Esophagus muscularis mucosa (tissue), 4 donors: ENCODE measurements at regions not wholly inside any gene's neighbourhood (a gene's known extent, or its start where the extent isn't known, plus 50 kb on each side); places are given as distances from the start of the nearest gene placed in this dataset.

ENCODE experiments used
- DNase-seq: peaks from one replicate; pipeline ENCODE4 v3.0.0-alpha.2; 2017; ENCODE audit errors: extremely low spot score
- H3K27ac ChIP-seq, 4 donors: fragments of 200-600 bp; sonication (generic); replicated peaks in 1 of 4; 1 replicate in 3 of 4; 2 replicates in 1 of 4; pipeline ENCODE4 v1.5.1; 2016 to 2019; ENCODE audit warnings: mild to moderate bottlenecking in 1 of 4
- H3K27me3 ChIP-seq, 4 donors: fragments of 200-600 bp; sonication (generic); one replicate each; pipeline versions ENCODE4 v1.5.1 to v1.6.0; 2016 to 2019
- H3K36me3 ChIP-seq, 4 donors: fragments of 200-600 bp; sonication (generic); one replicate each; pipeline ENCODE4 v1.5.1; 2016 to 2019
- H3K4me1 ChIP-seq, 4 donors: fragments of 200-600 bp; sonication (generic); one replicate each; pipeline ENCODE4 v1.5.1; 2016 to 2019
- H3K4me3 ChIP-seq, 4 donors: fragments of 200-600 bp; sonication (generic); 1 replicate in 2 of 4; 2 replicates in 2 of 4; pipeline ENCODE4 v1.5.1; 2016 to 2019; ENCODE audit warnings: mild to moderate bottlenecking in 4 of 4, moderate library complexity in 1 of 4
- H3K9me3 ChIP-seq, 4 donors: fragments of 200-600 bp; sonication (generic); 1 replicate in 3 of 4; 2 replicates in 1 of 4; pipeline ENCODE4 v1.5.1; 2016 to 2019
- EP300 ChIP-seq: sonication (generic); formaldehyde crosslinking; IDR thresholded peaks from one replicate; pipeline ENCODE4 v1.6.1; 2017; ENCODE audit warnings: antibody characterized with exemption
- POLR2A ChIP-seq: fragments of 450-650 bp; IDR thresholded peaks from one replicate; pipeline ENCODE4 v1.6.1; 2017; ENCODE audit warnings: antibody characterized with exemption, moderate library complexity, mild to moderate bottlenecking, low read depth
- POLR2AphosphoS5 ChIP-seq, 2 donors: sonication (generic); formaldehyde crosslinking; IDR thresholded peaks; one replicate each; pipeline ENCODE4 v1.6.1; 2017; ENCODE audit warnings: antibody characterized with exemption in 2 of 2
- WGBS: methylation state at CpG from one replicate; pipeline ENCODE4 v1.1.5; 2018; 5-methylcytosine and 5-hydroxymethylcytosine counted together
- intact Hi-C: fragments of 100-400 bp; cut with DNase I; formaldehyde crosslinking; loops from one replicate; pipeline ENCODE4 v1.15.1; 2023
- TF ChIP-seq, protein P1 (sequence below), 3 experiments: fragments of 200-600 bp in 2 of 3; fragments of 450-650 bp in 1 of 3; sonication (generic) in 2 of 3; IDR thresholded peaks; one replicate each; pipeline ENCODE4 v1.5.1; 2017 to 2019; ENCODE audit warnings: antibody characterized with exemption in 3 of 3, mild to moderate bottlenecking in 2 of 3, moderate library complexity in 1 of 3

DNA sequence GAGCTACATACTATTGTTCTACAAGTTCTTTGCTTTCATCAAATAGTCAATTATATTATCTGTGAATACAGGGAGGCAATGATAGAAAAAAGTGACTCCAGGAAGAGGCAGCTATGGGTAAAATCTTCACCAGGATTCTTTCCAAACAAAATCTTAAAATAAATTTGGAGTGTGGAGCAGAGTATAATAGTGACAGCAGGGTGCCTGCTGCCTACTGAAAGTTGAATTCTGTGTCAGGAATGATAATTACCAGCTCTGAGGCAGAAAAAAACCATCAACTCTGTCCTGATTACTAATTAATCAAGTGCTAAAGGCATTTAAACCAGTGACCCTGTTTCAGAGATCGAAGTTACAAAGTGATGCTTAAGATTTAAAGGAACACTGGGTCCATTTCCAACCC is 148.0 kb downstream of the DIPK2A start:
- Histone ChIP-seq H3K27me3 (no peaks in the 10 kb centered on the region), H3K4me1 (peaks cover 0 to 12% (median 2%) of the 10 kb centered on the region in 4 donors), H3K4me3 (no peak overlapping the region), H3K36me3 (no peaks in the 10 kb centered on the region), H3K27ac (no peak overlapping the region), H3K9me3 (no peaks in the 10 kb centered on the region)
- no peak for TF ChIP-seq EP300
- TF ChIP-seq, protein P1, sequence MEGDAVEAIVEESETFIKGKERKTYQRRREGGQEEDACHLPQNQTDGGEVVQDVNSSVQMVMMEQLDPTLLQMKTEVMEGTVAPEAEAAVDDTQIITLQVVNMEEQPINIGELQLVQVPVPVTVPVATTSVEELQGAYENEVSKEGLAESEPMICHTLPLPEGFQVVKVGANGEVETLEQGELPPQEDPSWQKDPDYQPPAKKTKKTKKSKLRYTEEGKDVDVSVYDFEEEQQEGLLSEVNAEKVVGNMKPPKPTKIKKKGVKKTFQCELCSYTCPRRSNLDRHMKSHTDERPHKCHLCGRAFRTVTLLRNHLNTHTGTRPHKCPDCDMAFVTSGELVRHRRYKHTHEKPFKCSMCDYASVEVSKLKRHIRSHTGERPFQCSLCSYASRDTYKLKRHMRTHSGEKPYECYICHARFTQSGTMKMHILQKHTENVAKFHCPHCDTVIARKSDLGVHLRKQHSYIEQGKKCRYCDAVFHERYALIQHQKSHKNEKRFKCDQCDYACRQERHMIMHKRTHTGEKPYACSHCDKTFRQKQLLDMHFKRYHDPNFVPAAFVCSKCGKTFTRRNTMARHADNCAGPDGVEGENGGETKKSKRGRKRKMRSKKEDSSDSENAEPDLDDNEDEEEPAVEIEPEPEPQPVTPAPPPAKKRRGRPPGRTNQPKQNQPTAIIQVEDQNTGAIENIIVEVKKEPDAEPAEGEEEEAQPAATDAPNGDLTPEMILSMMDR (IDR thresholded peaks at IDR 0.05) = no peak
- TF ChIP-seq POLR2AphosphoS5 (IDR thresholded peaks at IDR 0.05) = no peak
- no peak for TF ChIP-seq POLR2A
- intact Hi-C loops = no loop called here
- no peak for DNase-seq
- 31% methylated on average over 1 of the region's 1 CpG for WGBS

DNA sequence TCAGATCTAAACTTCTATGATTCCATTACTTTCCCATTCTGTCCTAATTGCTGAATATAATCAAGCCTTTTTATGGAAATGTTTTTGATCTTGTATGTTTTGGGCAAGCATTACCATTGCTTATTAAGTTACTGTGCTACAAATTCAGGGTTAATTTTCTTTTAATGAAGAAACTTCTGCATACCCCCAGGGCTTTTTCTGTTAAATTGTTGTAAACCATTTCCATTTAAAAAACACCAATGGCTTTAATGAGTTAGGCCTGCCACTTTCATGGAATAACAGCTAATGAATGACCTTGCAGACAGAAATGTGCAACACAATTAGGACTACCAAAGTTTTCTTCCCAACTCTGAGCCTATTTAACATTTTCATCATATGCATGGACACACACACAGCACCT is 150.0 kb downstream of the DIPK2A start:
- Histone ChIP-seq H3K36me3 (no peaks in the 10 kb centered on the region), H3K27ac (no peak overlapping the region), H3K9me3 (no peaks in the 10 kb centered on the region), H3K4me3 (no peak overlapping the region), H3K4me1 (peaks cover 0 to 7% (median 0%) of the 10 kb centered on the region in 4 donors), H3K27me3 (no peaks in the 10 kb centered on the region)
- DNase-seq = no peak
- TF ChIP-seq POLR2A = no peak
- TF ChIP-seq POLR2AphosphoS5 (IDR thresholded peaks at IDR 0.05) = no peak
- no peak for TF ChIP-seq EP300
- TF ChIP-seq, protein P1 (IDR thresholded peaks at IDR 0.05) = no peak
- intact Hi-C loops = no loop called here

DNA sequence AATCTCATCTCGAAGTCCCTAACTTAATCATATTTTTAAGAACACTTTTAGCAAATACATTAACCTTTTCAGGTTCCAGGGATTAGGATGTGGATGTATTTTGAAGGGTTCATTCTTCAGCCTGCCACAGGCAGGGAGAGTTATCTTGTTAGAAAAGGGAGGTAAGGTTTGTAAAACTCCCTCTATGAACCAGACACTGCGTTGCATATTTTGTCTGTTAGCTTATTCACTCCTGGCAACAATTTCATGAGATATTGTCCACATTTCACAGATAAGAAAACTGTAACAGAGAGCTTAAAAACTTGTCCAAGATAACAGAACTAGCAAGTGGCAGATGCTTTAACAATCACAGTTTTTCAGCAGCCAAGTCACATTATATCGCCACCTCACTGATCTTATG is 155.4 kb downstream of the DIPK2A start:
- H3K27ac ChIP-seq = no peak overlapping the region
- WGBS = 82% methylated on average over 3 of the region's 3 CpGs
- DNase-seq = no peak
- intact Hi-C loops = no loop called here
- TF ChIP-seq POLR2A (no peak), POLR2AphosphoS5 (IDR thresholded peaks at IDR 0.05) (no peak), EP300 (no peak)
- TF ChIP-seq, protein P1 (IDR thresholded peaks at IDR 0.05) = no peak
- no peak overlapping the region for H3K4me3 ChIP-seq
- H3K9me3 ChIP-seq = no peaks in the 10 kb centered on the region
- no peaks in the 10 kb centered on the region for H3K36me3 ChIP-seq
- no peaks in the 10 kb centered on the region for H3K27me3 ChIP-seq
- H3K4me1 ChIP-seq = no peaks in the 10 kb centered on the region

DNA sequence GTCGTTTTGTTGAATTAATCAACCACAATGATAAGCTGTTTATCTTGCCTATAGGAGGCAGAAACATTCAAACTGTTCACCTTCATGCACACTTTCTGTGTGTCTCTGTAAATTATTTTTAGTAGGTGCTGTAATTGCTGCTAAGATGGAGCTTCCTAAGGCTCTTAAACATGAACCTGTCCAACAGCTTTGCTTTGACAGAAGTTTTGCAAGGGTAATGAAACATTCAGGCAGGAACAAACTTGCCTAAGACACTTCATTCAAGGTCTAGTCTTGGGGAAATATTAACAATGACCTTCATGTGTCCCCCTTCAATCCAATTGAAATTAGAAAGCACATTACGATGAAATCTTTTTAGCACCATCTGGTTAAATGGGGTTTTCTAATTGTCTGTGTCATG is 156.1 kb downstream of the DIPK2A start:
- DNase-seq = no peak
- no peaks in the 10 kb centered on the region for H3K4me1 ChIP-seq
- no peaks in the 10 kb centered on the region for H3K27me3 ChIP-seq
- TF ChIP-seq POLR2A (no peak), EP300 (no peak), POLR2AphosphoS5 (IDR thresholded peaks at IDR 0.05) (no peak)
- TF ChIP-seq, protein P1 (IDR thresholded peaks at IDR 0.05) = no peak
- H3K27ac ChIP-seq = no peak overlapping the region
- 69% methylated on average over 2 of the region's 2 CpGs for WGBS
- intact Hi-C loops = no loop called here
- no peak overlapping the region for H3K4me3 ChIP-seq
- H3K36me3 ChIP-seq = no peaks in the 10 kb centered on the region
- no peaks in the 10 kb centered on the region for H3K9me3 ChIP-seq

DNA sequence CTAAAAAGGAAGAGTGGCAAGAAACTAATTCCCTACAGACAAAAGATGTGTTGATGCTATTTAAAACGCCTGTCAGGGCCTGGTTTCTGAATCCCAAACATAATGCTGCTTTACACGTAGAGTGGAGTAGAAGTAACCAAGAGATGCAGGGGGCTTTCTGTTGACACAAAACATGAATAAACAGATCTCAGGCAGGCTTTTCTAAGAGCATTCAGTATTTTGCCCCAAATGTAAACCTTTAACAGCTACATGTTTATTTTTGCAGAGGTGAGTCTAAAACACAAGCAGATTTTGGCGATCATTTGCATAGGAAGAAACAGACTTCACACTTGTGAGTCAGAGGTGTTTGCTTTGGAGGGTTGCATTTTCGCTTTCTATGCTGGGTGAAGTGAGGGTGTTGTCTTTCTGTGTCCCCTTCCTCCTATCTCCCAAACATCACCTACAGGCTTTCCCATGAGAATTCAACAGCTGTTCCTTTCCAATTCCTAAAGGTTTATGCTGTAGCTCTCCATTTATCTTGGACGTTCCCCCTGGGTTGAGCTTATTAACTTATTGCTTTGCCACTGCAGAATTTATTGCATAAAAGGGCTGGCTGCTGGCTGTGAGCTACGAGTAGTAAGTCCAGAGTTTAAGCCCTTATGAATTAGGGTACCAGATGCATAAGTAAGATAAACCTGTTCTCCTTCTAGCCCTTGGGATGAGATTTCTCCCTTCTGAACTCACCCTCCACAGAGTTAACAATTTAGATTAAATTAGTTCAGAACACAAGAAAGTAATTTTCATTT is 156.7 kb downstream of the DIPK2A start:
- Histone ChIP-seq H3K27me3 (no peaks in the 10 kb centered on the region), H3K36me3 (no peaks in the 10 kb centered on the region), H3K4me1 (no peaks in the 10 kb centered on the region), H3K9me3 (no peaks in the 10 kb centered on the region), H3K27ac (no peak overlapping the region), H3K4me3 (no peak overlapping the region)
- intact Hi-C loops = no loop called here
- no peak for DNase-seq
- TF ChIP-seq EP300 (no peak), POLR2AphosphoS5 (IDR thresholded peaks at IDR 0.05) (no peak), POLR2A (no peak)
- TF ChIP-seq, protein P1 (IDR thresholded peaks at IDR 0.05) = no peak
- 56% methylated on average over 6 of the region's 6 CpGs for WGBS
